Glutamatergic neuron (in vitro differentiated cells): ENCODE measurements at regions not wholly inside any gene's neighbourhood (a gene's known extent, or its start where the extent isn't known, plus 50 kb on each side); places are given as distances from the start of the nearest gene placed in this dataset.

Source experiments
- DNase-seq: peaks from one replicate; pipeline ENCODE4 v3.0.0; 2022
- H3K27ac Mint-ChIP-seq: one replicate; pipeline ENCODE4 v1.8.0; 2020; ENCODE audit warnings: mild to moderate bottlenecking, mixed read lengths, inconsistent platforms; ENCODE audit not compliant: unreplicated experiment
- H3K27me3 Mint-ChIP-seq: one replicate; pipeline ENCODE4 v1.8.0; 2020; ENCODE audit warnings: mild to moderate bottlenecking, moderate library complexity, mixed read lengths, inconsistent platforms; ENCODE audit not compliant: unreplicated experiment
- H3K36me3 Mint-ChIP-seq: one replicate; pipeline ENCODE4 v1.8.0; 2020; ENCODE audit warnings: mild to moderate bottlenecking, mixed read lengths, inconsistent platforms; ENCODE audit not compliant: unreplicated experiment
- H3K4me1 Mint-ChIP-seq: one replicate; pipeline ENCODE4 v1.8.0; 2020; ENCODE audit warnings: mild to moderate bottlenecking, low read depth, mixed read lengths, inconsistent platforms; ENCODE audit not compliant: unreplicated experiment
- H3K4me3 Mint-ChIP-seq: one replicate; pipeline ENCODE4 v1.8.0; 2020; ENCODE audit warnings: mild to moderate bottlenecking, mixed read lengths, inconsistent platforms; ENCODE audit not compliant: unreplicated experiment
- H3K9me3 Mint-ChIP-seq: one replicate; pipeline ENCODE4 v1.8.0; 2020; ENCODE audit warnings: mild to moderate bottlenecking, moderate library complexity, mixed read lengths, inconsistent platforms; ENCODE audit not compliant: unreplicated experiment
- CTCF ChIP-seq: fragments of 200-600 bp; sonication (generic); IDR thresholded peaks from one replicate; pipeline ENCODE4 v1.5.0; 2021; ENCODE audit not compliant: partially characterized antibody, unreplicated experiment

DNA sequence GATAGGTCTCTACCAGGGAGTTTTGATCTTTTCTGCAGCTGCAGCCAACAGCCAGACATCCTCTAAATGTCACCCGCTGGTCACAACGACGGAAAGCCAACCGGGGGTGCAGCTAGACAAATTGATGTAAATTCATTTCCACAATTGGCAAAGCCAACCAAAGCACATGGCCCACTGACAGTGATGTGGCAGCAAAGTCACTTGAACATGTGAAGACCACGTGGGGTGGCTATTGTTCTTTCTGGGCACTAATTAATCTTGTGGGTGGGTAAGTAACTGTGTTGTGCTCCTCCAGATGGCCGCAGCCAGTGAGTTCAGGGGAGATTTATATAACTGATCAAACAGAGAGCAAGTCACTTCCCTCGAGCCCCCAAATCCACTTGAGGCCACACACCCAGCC, 354.1 kb downstream of the ANKRD30A start:
- Mint-ChIP-seq H3K27ac (no peak overlapping the region), H3K27me3 (peaks cover 1% of the 10 kb centered on the region), H3K9me3 (peaks cover 5% of the 10 kb centered on the region), H3K36me3 (no peaks in the 10 kb centered on the region), H3K4me3 (no peak overlapping the region), H3K4me1 (peaks cover 1% of the 10 kb centered on the region)
- no peak for TF ChIP-seq CTCF
- no peak for DNase-seq

DNA sequence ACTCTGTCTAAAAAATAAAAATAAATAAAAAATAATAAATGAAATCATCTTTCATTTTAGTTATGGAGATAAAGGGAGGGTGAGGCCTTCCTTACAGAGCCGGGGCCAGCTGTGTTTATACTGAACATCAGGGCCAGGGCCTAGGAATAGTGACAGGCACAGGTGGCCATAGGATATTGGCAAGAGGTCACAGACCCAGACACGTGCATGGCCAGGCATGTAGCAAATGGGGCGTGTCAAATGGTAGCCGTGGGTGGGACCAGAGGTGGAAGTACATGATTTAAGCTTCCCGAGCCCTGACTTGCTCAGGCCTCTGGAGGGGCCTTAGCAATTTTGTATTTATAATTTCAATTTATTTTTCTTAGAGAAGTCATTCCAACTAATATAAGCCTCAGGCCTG, 353.0 kb downstream of the ANKRD30A start:
- no peaks in the 10 kb centered on the region for H3K36me3 Mint-ChIP-seq
- peaks cover 1% of the 10 kb centered on the region for H3K4me1 Mint-ChIP-seq
- H3K27ac Mint-ChIP-seq, result no peak overlapping the region
- peaks cover 1% of the 10 kb centered on the region for H3K27me3 Mint-ChIP-seq
- H3K9me3 Mint-ChIP-seq, result peaks cover 5% of the 10 kb centered on the region
- no peak for TF ChIP-seq CTCF
- DNase-seq, result no peak
- H3K4me3 Mint-ChIP-seq, result no peak overlapping the region

GRCh38 chr10:37476285-37476684, 350.9 kb downstream of the ANKRD30A start:
- Mint-ChIP-seq H3K4me3 (no peak overlapping the region), H3K36me3 (no peaks in the 10 kb centered on the region), H3K27me3 (peaks cover 1% of the 10 kb centered on the region), H3K9me3 (peaks cover 5% of the 10 kb centered on the region), H3K27ac (no peak overlapping the region), H3K4me1 (peaks cover 1% of the 10 kb centered on the region)
- no peak for DNase-seq
- no peak for TF ChIP-seq CTCF

DNA sequence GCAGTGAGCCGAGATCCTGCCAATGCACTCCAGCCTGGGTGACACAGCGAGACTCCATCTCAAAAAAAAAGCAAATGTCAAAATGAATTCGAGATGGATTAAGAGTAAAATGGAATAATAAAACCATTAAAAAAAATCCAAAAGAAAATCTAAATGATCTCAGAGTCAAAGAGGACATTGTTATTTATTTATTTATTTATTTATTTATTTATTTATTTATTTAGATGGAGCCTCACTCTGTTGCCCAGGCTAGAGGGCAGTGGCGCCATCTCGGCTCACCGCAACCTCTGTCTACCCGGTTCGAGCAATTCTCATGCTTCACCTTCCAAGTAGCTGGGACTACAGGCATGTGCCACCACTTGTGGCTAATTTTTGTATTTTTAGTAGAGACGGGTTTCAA, 349.2 kb downstream of the ANKRD30A start:
- no peak for TF ChIP-seq CTCF
- Mint-ChIP-seq H3K36me3 (no peaks in the 10 kb centered on the region), H3K27me3 (peaks cover 1% of the 10 kb centered on the region), H3K9me3 (peaks cover 10% of the 10 kb centered on the region), H3K4me3 (no peak overlapping the region), H3K4me1 (peaks cover 1% of the 10 kb centered on the region), H3K27ac (no peak overlapping the region)
- DNase-seq, result no peak

GRCh38 chr10:37473906-37474305, 348.5 kb downstream of the ANKRD30A start:
- Mint-ChIP-seq H3K27me3 (peaks cover 1% of the 10 kb centered on the region), H3K4me1 (peaks cover 1% of the 10 kb centered on the region), H3K36me3 (no peaks in the 10 kb centered on the region), H3K9me3 (peaks cover 10% of the 10 kb centered on the region), H3K4me3 (no peak overlapping the region), H3K27ac (no peak overlapping the region)
- no peak for DNase-seq
- no peak for TF ChIP-seq CTCF
